ENCODE measurements at regions not wholly inside any gene's neighbourhood (a gene's known extent, or its start where the extent isn't known, plus 50 kb on each side); places are given as distances from the start of the nearest gene placed in this dataset.
A peak's percentile ranks its signal among the peaks of the same experiment; 100 is the strongest.

- no peak for DNase-seq (ENCODE audit: low read depth)
- TF ChIP-seq, protein P1, sequence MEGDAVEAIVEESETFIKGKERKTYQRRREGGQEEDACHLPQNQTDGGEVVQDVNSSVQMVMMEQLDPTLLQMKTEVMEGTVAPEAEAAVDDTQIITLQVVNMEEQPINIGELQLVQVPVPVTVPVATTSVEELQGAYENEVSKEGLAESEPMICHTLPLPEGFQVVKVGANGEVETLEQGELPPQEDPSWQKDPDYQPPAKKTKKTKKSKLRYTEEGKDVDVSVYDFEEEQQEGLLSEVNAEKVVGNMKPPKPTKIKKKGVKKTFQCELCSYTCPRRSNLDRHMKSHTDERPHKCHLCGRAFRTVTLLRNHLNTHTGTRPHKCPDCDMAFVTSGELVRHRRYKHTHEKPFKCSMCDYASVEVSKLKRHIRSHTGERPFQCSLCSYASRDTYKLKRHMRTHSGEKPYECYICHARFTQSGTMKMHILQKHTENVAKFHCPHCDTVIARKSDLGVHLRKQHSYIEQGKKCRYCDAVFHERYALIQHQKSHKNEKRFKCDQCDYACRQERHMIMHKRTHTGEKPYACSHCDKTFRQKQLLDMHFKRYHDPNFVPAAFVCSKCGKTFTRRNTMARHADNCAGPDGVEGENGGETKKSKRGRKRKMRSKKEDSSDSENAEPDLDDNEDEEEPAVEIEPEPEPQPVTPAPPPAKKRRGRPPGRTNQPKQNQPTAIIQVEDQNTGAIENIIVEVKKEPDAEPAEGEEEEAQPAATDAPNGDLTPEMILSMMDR (IDR thresholded peaks at IDR 0.05; ENCODE audit: control insufficient read depth, insufficient read depth, low read depth, low read length, missing control alignments): no peak
- H3K4me3 ChIP-seq (ENCODE audit: control insufficient read depth, low read depth, low read length): no peak overlapping the region
Observed at GRCh38 chr5:159605585-159605984, 275.3 kb upstream of the IL12B start.

- TF ChIP-seq, protein P1 (IDR thresholded peaks at IDR 0.05; ENCODE audit: control insufficient read depth, insufficient read depth, low read depth, low read length, missing control alignments): no peak
- no peak for DNase-seq (ENCODE audit: low read depth)
Observed at GRCh38 chr5:159609359-159609758, 279.1 kb upstream of the IL12B start.

DNA sequence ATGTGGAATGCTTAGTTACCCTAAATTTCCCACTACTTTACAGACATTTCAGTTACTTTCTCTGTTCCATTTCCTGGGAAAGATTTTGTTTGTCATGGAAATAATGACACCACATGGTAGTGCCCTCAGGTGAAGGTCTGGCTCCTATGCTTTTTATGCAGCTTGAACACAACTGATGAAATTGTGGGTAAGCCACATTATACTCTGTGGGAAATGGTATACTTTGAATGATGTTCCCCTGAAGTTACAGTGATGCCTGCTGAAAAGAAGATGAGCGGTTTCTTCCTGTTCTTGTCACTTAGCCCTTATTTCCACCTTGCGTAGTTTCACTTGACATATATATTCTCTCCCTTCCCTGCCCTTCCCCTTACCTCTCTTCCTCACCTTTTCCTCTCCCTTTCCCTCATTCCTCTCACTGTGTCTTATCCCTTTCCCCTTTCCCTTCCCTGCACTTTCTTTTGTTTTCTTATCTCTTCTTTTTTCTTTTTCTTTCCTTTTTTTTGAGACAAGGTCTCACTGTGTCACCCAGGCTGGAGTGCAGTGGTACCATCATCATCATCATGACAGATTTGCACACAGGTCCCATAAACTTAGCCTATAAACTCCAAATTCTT is 280.8 kb upstream of the IL12B start:
- DNase-seq (ENCODE audit: low read depth): no peak
- H3K4me3 ChIP-seq (ENCODE audit: control insufficient read depth, low read depth, low read length): no peak overlapping the region
- TF ChIP-seq, protein P1 (IDR thresholded peaks at IDR 0.05; ENCODE audit: control insufficient read depth, insufficient read depth, low read depth, low read length, missing control alignments): no peak

More at GRCh38 chr5:159609359-159609758, 279.1 kb upstream of the IL12B start:
- H3K4me3 ChIP-seq (ENCODE audit: control insufficient read depth, low read depth, low read length): no peak overlapping the region

- DNase-seq (ENCODE audit: low read depth): peak; percentile 34
- no peak overlapping the region for H3K4me3 ChIP-seq (ENCODE audit: control insufficient read depth, low read depth, low read length)
- TF ChIP-seq, protein P1 (IDR thresholded peaks at IDR 0.05; ENCODE audit: control insufficient read depth, insufficient read depth, low read depth, low read length, missing control alignments): no peak
Observed at GRCh38 chr5:159616952-159617351, 286.7 kb upstream of the IL12B start.

DNA sequence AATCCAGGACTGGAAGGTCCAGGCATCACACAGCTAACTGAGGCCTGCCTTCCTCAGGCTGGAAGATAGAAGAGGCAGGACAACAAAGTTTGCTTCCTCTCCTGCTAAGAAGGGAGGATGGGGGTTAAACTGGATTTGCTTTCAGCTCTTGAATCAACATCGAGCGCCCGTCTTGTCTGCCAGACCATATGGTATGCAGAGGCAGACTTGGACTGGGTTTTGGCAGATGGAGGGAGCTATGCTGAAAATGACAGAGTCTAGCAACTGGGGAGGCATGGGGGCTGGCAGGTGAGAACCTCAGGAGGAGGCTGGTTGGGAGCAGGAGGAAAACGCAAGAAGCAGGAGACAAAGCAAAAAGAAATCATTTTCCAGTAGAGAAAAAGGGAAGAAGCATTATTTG is 289.5 kb upstream of the IL12B start:
- no peak overlapping the region for H3K4me3 ChIP-seq (ENCODE audit: control insufficient read depth, low read depth, low read length)
- DNase-seq (ENCODE audit: low read depth): no peak
- TF ChIP-seq, protein P1 (IDR thresholded peaks at IDR 0.05; ENCODE audit: control insufficient read depth, insufficient read depth, low read depth, low read length, missing control alignments): no peak

DNA sequence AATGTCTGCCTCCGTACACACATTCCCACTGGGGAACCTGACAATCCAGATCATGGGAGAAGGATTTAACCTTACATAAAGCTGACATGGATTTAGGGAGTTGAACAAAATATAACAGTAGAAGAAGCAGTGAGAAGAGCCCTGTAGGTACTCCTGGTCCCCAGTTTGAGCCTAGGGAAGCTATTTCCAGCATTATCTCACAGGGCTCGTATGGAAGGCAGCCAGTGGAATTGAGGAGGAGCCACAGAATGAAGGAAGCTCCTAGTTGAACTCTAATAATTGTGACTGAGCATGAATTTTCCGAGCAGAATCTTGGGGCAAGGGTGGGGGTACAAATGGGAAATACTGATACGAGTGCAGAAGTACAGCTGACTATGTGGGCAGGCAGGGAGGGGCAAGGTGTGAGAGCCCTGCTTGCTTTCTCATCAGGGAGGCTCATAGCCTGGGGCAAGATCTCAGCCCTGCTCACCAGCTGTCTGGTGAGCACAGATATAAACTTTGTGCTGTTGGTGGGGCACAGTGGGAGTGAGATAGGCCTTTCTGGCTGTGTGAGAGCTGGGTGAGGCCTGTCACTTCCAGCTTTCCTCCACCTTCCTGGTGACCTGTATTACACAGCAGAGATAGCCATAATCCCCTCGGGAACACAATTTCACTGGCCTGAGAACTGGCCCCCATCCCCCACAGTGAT is 290.7 kb upstream of the IL12B start:
- no peak for DNase-seq (ENCODE audit: low read depth)
- no peak overlapping the region for H3K4me3 ChIP-seq (ENCODE audit: control insufficient read depth, low read depth, low read length)
- TF ChIP-seq, protein P1 (IDR thresholded peaks at IDR 0.05; ENCODE audit: control insufficient read depth, insufficient read depth, low read depth, low read length, missing control alignments): no peak
